ENCODE measurements at regions not wholly inside any gene's neighbourhood (a gene's known extent, or its start where the extent isn't known, plus 50 kb on each side); places are given as distances from the start of the nearest gene placed in this dataset.

DNA sequence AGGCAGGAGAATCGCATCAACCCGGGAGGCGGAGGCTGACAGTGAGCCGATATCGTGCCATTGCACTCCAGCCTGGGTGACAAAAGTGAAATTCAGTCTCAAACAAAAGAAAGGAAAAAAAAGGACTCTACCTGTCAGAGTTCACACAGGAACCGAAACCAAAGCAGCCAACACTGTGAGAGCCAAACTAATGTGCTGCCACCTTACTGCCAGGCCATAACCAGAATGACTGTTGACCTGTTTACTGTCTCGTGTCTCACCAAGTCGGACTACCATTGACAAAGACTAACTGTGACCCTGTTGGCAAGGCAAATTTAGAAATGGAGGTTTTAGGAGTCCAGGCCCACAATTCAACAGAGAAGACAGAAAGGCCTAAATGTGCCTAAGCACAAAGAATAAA is 112.4 kb downstream of the ANXA2R start:
- Mint-ChIP-seq H3K36me3 (ENCODE audit: insufficient read depth in 1 of 3, low read depth in 3 of 3) (peaks cover 2 to 16% (median 10%) of the 10 kb centered on the region in 3 experiments; a peak in 4 of 7 replicates), H3K27ac (no peak overlapping the region), H3K9me3 (peaks cover 27 to 30% of the 10 kb centered on the region in 2 experiments), H3K4me1 (no peaks in the 10 kb centered on the region), H3K27me3 (ENCODE audit: low read depth) (peaks cover 3% of the 10 kb centered on the region), H3K4me3 (no peak overlapping the region)
- Histone ChIP-seq H2BK20ac (ENCODE audit: low read depth, low read length, poor library complexity, severe bottlenecking) (no peak overlapping the region), H2AFZ (ENCODE audit: low read length) (no peak overlapping the region), H4K20me1 (ENCODE audit: control insufficient read depth, insufficient read depth, insufficient read length) (no peaks in the 10 kb centered on the region), H3K79me2 (ENCODE audit: insufficient read depth, low read length) (no peaks in the 10 kb centered on the region), H3K56ac (ENCODE audit: insufficient read length, low read depth, low read length) (no peak overlapping the region), H3K18ac (ENCODE audit: insufficient read length, low read depth, low read length) (no peak overlapping the region), H3K14ac (ENCODE audit: insufficient read depth, low read length) (no peak overlapping the region), H3K9ac (ENCODE audit: extremely low read depth, insufficient read length, low read length) (no peak overlapping the region), H3T11ph (ENCODE audit: low read length) (no peak overlapping the region), H4K8ac (replicated peaks; ENCODE audit: insufficient read length, low read depth, low read length) (no peak overlapping the region), H4K91ac (ENCODE audit: insufficient read length, low read depth, low read length) (no peak overlapping the region), H3K4me1 (ENCODE audit: insufficient read depth, low read length) (no peaks in the 10 kb centered on the region), H2BK5ac (ENCODE audit: insufficient read length, low read length) (no peak overlapping the region), H2BK15ac (ENCODE audit: low read depth, low read length) (no peak overlapping the region), H3K27ac (ENCODE audit: insufficient read length, low read depth, low read length) (no peak overlapping the region), H3K79me1 (ENCODE audit: insufficient read depth, low read depth, low read length, poor library complexity, severe bottlenecking) (no peaks in the 10 kb centered on the region), H2AK5ac (ENCODE audit: insufficient read length, low read length) (no peak overlapping the region), H3K23ac (ENCODE audit: insufficient read length, low read depth, low read length) (no peak overlapping the region), H3K27me3 (ENCODE audit: insufficient read depth, low read length) (no peaks in the 10 kb centered on the region), H2BK120ac (ENCODE audit: low read depth, low read length, poor library complexity, severe bottlenecking) (no peak overlapping the region), H3K9me3 (ENCODE audit: control insufficient read depth, low read depth, low read length) (peaks cover 9% of the 10 kb centered on the region), H4K5ac (ENCODE audit: insufficient read length, low read depth, low read length) (no peak overlapping the region), H3K4me2 (ENCODE audit: insufficient read depth, insufficient read length, low read length) (no peak overlapping the region), H2BK12ac (ENCODE audit: insufficient read length, low read depth, low read length) (no peak overlapping the region), H3K4ac (ENCODE audit: low read depth, low read length) (no peak overlapping the region), H3K23me2 (ENCODE audit: insufficient read length, low read depth, low read length, poor library complexity, severe bottlenecking) (no peaks in the 10 kb centered on the region)
- no peak for DNase-seq
- WGBS (ENCODE audit: extremely low coverage, insufficient read length, low lambda C conversion rate): no CpG with 5 or more reads among the region's 8 CpGs
- TF ChIP-seq, protein P1, sequence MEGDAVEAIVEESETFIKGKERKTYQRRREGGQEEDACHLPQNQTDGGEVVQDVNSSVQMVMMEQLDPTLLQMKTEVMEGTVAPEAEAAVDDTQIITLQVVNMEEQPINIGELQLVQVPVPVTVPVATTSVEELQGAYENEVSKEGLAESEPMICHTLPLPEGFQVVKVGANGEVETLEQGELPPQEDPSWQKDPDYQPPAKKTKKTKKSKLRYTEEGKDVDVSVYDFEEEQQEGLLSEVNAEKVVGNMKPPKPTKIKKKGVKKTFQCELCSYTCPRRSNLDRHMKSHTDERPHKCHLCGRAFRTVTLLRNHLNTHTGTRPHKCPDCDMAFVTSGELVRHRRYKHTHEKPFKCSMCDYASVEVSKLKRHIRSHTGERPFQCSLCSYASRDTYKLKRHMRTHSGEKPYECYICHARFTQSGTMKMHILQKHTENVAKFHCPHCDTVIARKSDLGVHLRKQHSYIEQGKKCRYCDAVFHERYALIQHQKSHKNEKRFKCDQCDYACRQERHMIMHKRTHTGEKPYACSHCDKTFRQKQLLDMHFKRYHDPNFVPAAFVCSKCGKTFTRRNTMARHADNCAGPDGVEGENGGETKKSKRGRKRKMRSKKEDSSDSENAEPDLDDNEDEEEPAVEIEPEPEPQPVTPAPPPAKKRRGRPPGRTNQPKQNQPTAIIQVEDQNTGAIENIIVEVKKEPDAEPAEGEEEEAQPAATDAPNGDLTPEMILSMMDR (conservative IDR thresholded peaks at IDR 0.05): no peak

All from H9 (cell line).